ENCODE measurements at regions not wholly inside any gene's neighbourhood (a gene's known extent, or its start where the extent isn't known, plus 50 kb on each side); places are given as distances from the start of the nearest gene placed in this dataset.
A peak's percentile ranks its signal among the peaks of the same experiment; 100 is the strongest.
"Not testable (repeated sequence)": the region's sequence is repeated elsewhere in the genome, so short reads cannot be mapped to it uniquely, and the experiment has no call there.

DNA sequence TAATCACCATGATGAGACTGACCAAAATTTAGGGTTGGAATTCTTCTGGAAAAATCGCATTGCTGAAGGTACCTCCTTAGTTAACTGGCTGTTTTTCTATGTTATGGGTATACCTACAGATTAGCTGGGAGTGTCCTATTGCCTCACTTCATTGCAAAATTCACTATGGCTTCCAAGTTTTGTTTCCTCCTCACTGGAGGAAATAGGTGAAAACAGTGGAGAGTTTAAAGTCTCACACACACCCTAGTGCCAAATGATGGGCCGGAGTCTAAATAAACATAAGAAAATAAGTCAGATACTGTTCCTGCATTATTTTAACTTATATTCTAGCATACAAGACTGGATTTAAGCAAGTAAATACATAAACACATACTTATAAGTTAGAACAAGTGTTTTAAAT is 98.2 kb downstream of the AHR start:
- DNase-seq, result no peak

DNA sequence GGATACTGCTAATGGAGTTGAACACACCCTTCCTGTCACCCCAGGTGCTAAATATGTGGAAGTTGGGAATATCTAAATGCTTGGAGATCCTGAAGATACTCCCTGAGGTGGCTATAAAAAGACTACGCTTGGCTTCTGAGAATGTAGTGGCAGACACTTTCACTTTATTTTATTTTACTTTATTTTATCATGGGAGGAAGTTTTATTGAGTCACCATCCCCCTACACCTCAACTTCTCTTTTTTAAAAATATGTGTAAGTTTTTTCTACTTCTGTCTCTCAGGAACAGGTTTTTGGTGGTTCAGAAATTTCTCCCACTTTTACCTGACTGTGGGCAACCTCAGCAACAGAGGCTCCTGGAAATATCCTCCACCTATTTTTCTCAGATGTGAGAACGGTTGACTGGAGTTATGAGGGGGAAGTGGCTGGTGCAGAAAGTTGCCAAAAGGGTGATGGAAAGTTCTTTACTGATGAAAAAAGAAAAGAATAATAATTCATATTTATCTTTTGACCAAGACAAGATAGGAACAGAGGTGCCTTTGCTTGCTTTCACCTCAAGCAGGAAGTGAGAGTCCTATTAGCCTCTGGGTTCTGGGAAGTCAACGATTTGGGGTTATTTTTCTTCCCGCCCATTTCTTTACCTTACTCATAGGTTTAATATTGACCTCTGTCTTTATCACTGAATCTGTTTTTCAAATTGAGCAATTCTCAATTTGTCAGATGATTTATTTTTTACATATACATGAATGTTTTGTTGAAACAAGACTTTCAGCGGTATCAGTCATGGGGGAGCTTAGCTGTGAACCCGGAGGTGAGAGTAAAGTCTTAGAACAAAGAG is 103.6 kb downstream of the AHR start:
- DNase-seq, result no peak

DNA sequence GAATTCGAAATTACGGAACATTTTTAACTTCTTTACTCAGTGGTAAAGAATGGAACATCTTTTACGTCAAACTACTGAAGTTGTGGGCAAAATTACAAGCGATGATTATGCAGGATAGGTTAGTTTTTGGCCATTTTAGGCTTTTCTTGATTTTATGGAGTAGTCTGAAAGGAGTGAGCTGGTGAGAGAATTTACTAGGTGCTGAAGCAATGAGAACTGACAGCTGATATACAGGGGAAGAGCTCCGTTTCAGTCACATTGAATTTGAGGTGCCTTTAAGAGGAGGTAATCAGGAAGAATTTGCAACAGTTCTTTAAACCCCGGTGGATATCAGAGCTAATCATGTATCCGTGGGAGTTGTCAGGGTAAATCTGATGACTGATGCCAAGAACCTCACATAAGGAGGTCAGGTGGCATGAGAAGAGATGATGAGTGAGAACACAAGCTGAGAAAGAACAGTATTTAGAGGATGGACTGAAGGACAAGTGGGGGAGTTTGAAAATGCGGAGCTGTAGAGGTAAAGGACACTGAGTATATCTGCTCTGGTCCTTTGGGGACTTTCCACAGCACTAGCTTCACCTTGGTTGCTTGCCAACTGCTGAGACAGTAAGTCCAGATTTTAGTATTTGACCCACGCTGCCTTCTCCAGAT is 104.3 kb downstream of the AHR start:
- no peak for DNase-seq

DNA sequence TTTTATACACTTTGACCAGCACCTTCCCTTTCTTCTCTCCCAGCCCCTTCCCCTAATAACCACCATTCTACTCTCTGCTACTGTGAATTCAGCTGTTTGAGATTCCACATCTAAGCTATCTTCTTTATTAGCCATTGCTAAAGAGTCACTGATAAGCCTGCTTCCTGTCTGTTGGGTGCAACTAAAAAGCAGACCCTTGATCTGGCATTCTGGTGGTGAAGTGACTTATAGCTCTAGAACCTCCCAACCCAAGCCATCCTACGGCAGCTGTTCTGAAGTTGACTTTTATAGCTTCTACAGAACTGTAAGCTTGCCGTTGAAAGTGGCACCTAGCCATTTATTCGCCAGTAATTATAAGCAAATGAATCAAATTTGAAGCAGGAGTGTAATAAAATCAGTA is 105.6 kb downstream of the AHR start:
- no peak for DNase-seq

DNA sequence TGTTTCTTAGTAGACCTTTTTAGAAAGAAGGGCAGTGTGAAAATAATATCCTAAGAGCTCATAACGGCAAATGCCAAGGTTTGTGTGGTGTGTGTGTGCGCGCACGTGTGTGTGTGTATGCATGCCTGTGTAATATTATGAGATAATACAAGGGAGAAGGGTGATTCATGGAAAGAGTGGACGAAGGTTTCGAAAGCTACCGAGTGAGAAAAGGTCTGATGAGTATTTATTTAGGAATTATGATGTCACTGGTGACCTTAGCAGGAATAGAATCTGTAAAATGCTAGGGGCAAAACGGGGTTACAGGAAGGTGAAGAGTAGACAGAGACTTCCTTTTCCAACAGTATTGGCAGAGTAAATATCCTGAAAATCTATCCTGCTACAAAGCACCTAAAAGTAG is 107.3 kb downstream of the AHR start:
- no peak for DNase-seq

DNA sequence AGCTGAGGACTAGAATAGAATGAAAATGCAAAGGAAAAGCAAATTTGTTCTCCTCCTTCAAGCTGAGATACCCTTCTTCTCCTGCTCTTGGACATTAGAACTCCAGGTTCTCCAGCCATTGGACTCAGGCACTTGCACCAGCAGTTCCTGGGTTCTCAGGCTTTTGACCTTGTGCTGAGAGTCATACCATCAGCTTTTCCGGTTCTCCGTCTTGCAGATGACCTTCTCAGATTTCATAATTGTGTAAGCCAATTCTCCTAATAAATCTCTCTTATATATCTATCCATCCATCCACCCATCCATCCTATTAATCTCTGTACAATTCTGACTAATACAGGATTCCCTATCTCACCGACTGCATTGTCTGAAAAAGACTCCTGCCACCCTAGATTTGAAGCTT is 108.3 kb downstream of the AHR start:
- DNase-seq, result no peak

DNA sequence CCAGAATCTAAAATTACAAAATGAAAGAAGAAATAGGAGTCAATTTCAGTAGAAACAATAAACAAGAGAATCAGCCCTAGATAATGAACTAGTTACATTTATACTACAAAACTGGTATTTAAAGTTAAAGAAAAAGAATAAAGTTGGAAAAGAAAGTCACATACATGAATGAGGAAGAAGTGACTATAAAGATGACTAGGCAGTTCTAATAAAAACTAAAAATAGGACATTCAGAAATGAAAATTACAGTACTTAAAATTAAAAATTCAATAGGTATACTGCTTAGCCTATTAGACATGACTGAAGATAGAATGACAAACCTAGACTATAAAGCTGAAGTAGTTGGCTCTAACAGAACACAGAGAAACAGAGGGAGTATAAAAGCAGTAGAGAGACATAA is 108.8 kb downstream of the AHR start:
- DNase-seq, result no peak

DNA sequence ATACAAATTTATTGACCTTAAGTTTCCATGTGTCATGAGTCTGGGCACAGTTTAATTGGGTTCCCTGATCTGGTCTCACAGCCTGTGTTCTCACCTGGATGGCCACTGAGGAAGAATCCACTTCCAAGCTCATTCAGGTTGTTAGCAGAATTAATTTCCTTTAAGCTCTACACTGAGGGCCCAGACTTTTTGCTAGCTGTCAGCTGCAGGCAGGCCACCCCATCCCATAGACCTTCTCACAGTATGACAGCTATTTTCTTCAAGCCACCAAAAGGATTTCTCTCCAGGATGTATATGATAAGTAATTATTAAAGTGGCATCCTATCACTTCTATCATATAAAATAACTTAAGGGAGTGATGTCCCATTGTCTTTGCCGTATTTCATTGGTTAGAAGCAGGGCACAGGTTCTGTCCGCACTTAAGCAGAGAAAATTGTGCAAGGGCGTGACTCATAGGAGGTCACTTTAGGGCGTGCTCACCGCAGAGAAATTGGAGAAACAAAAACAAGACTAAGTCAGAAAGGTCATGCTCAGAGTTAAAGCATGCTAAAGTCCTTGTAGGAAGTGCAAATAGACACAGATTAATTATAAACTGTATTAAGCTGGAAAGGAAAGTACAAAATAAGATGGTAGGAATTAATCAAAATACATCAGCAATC is 109.9 kb downstream of the AHR start:
- DNase-seq, result no peak

DNA sequence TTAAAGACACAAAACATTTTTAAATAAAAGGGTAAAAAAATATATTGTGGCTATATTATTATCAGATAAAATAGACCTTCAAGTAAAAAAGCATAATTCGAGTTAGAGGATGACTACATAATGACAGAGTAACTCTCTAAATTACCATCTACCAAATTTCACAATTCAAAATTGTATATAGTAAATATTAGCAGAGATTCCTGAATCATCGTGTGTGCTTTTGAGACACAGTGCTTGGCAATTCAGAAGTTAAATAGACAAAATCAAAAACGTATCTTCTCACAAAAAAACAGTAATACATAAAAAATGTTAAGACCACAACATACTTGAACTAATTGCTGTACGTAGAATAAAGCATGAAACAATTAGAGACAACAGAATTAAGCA is 110.4 kb downstream of the AHR start:
- DNase-seq, result no peak

DNA sequence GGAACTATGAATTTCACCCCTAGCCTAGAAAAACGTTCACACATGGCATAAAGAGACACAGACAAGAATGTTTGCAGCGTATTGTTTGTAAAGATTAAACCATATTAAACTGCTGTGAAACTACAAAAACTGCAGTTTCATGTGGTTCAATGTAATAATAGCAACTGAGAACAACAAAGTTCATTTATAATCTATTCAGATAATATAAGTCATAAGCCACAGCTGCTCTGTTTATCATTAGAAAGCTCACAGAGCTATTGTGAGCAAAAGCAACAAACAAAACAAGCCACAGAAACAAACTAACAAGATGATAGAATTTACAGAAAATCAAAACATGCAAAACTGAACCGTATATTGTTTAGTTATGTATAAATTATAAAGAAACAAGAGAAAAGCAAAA is 113.5 kb downstream of the AHR start:
- no peak for DNase-seq

DNA sequence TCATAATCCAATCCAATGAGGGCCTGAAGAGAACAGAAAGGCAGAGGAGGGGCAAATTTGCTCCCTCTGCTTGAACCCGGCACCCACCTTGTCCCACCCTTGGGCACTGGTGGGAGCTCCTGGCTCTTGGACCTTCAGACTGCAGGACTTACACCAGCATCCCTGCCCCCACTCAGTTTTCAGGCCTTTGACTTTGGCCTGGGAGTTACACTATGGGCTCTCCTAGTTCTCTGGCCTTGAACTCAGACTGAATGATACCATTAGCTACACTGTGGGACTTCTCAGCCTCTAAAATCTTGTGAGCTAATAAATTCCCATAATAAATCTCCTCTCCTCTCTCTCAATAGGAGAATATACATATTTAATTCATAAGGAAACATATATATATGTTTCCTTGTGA is 114.4 kb downstream of the AHR start:
- no peak for DNase-seq

DNA sequence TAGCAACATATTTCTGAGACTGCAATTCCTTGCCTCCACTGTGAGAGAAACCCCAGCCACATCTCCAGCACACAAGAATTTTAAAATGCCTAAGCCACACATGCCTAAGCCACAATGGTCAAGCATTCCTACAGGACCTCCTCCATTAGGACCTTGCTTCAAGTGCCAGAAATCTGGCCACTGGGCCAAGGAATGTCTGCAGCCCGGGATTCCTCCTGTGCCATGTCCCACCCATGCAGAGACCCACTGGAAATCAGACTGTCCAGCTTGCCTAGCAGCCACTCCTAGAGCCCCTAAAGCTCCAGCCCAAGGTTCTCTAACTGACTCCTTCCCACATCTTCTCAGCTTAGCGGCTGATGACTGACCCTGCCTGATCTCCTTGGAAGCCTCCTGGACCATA is 117.5 kb downstream of the AHR start:
- no peak for DNase-seq

DNA sequence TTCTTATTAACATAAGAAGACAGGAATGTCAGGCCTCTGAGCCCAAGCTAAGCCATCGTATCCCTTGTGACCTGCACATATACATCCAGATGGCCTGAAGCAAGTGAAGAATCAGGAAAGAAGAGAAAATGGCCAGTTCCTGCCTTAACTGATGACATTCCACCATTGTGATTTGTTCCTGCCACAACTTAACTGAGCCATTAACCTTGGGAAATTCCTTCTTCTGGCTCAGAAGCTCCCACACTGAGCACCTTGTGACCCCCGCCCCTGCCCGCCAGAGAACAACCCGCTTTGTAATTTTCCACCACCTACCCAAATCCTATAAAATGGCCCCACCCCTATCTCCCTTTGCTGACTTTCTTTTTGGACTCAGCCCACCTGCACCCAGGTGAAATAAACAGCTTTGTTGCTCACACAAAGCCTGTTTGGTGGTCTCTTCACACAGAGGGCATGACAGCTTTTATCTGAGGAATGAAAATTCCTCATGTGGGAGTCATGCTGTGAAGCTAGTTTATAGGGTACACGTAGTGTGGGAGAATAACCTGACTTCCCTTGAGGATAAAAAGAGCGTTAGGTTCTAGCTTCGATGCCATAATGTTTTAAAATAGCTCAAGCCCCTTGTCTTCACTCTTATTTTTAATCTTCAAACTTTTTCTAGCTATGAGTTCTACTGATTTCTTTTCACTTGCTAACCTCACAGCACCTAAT is 122.0 kb downstream of the AHR start:
- DNase-seq, result not testable (repeated sequence)

DNA sequence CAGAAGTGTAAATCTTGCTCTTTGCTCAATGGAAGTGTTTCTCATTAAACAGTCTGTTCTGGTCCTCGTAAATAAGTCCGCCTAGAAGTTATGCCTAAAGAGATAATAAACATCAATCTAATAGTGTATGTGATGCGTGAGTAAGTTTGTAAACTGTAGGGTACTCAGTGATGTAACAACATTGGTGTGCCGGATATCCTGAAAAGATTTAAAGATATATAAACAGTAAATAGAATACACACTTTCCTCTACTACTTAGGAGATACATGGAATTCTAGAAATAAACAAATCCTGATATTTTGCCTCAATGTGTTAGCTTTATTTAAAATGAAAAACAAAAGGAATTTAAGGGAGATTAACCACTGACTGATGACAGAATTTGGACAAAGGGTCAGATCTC is 123.5 kb downstream of the AHR start:
- no peak for DNase-seq

DNA sequence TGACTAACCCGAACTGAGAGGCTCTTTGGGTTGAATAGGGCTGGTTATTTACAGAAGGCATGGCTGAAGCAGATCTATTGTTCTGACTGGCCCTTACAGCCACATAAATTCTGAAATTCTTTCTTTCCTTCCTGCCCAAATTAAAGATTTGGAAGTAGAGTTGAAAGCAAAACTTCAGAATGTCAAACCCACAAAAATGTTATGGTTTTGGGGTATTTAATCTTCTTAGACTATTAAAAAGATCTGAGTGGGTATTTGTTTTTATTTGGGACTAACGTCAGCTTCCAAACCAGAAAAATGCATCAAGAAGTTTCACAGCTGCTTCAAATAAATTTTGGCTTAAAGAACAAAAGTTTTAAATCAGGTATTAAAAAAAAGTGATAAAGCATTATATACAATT is 124.5 kb downstream of the AHR start:
- no peak for DNase-seq

DNA sequence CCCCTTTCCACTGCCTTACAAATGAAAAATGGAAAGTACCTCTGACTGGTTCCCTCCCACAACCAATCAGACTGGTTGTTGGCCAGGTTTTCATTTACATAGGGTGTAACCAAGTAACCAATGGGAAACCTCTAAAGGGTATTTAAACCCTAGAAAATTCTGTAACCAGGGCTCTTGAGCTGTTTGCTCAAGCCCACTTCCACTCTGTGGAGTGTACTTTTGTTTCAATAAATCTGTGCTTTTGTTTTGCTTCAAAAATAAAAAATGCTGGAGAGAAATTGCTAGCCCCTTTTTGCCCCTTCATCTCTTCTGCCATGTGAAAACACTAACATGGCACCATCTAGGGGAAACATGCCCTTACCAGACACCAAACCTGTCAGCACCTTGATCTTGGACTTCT is 129.5 kb downstream of the AHR start:
- DNase-seq, result no peak

DNA sequence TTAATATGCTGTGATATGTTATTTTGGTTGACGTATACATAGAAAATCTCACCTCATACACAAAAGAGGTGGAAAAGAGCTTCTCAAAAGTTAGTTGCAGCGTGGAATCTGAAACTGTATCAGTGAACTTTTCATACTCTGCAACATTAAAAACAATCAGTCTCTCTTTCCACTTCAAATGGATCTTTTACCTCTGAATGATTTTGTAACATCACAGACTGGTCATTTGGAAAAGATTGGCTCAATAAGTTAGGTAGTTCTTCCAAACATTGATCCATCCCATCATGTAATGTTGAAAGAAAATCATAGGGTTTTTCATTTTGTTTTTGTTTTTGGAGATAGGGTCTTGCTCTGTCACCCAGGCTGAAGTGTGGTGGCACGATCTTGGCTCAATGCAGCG is 131.1 kb downstream of the AHR start:
- no peak for DNase-seq

DNA sequence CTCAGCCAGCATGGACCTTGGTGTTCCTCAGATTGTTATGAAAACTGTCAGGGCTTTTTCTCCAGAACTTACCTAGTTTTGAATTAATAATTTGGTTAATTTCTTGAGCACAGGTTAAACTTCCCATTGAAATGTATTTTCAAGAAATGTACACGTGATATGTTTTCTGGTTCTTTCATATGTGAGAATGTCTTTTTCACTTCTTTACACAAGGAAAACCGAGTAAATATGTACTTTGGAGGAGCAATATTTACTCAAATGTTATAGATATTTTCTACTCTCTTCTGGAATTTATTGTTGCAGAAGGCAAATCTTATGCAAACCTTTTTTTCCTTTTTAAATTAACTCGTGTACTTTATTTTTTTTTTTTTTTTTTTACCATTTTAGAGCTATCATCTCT is 134.3 kb downstream of the AHR start:
- no peak for DNase-seq

DNA sequence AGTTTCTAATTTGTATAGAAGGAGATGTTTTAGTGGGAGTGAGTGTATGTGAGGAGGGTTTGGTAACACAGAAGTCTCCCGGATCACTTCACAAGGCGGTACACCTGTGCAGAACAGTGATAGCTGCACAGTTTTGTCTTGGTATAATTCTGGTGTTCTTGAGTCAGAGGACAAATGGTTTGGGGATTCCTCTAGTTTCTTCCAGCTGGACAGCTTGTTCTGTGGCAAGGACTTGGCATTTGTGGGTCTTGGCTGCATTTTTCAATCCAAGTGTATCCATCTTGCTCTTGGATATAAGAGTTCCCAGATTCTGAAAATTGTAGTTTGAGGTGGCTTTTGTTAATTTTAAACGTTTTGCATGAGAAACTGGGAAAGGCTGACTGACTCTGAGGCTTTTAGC is 135.7 kb downstream of the AHR start:
- DNase-seq, result no peak

DNA sequence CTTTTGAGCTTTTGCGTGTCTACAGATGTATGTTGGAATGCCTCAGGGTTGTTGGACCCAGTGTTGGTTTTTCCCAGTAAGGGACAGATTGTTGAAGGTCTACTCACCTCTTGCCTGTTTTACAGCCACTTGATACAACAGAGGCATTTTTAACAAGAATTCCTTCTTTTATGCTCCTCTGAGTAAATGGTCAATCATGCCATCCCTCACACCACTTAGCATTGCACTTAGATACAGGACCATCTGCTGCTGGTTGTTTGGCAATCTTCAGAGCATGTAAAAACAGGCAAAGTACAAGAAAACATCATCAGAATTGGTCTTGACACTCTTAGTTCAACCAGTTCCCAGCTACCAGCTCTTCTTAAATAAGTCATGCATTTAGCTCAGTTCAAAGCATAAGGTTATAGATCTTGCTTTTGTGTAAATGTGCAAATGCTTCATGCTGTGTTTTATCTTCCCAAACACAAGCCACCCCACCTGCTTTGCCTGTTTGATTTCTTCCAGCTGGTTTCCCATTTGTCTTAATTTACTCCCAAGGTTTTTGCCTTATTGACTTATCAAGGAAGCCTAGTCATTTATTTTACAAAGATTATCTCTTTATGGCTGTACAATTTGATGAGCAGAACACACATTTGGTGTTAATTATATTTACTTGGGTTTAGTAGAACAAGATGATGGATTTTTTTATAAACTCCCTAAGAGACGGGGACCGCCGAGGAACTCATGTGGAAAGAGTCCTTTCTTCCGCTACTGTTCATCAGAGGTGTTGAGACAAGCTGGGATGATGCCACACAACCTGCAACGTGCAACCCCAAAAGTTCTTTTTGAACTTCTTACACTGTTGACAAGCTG is 136.6 kb downstream of the AHR start:
- DNase-seq, result no peak

DNA sequence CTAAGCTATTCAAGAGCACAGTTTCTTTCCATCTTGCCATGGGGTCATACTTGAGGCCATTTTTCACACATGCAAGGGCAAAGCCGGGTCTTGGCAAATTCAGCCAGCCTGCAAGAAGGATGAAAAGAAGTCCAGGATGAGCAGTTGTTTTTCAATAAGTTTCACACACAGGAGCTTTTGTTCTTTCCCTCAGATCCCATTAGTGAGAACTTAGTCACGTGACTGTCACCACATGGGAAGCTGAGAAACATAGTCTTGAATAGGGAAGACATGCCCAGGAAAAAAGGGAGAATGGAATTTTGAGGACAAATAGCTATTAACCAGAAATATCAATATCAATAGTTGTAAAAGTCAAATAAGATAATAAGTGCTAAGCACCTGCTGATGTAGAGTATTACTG is 137.7 kb downstream of the AHR start:
- DNase-seq, result peak in 1 of 56 donors; percentile 5

Data from amygdala (tissue), 56 donors.